Memory B cell (primary cell): ENCODE measurements at regions not wholly inside any gene's neighbourhood (a gene's known extent, or its start where the extent isn't known, plus 50 kb on each side); places are given as distances from the start of the nearest gene placed in this dataset.
"Not testable (repeated sequence)": the region's sequence is repeated elsewhere in the genome, so short reads cannot be mapped to it uniquely, and the experiment has no call there.

ENCODE experiments used
- ATAC-seq: fragments of 150-1000 bp; cut with Tn5 transposase; 2 replicates; pipeline ENCODE4 v1.10.0; 2021; ENCODE audit warnings: low read depth, mild to moderate bottlenecking, moderate library complexity
- DNase-seq, 2 donors: peaks; one replicate each; pipeline ENCODE4 v3.0.0; 2022; ENCODE audit warnings: low spot score in 2 of 2
- H3K27ac Mint-ChIP-seq: one replicate; pipeline ENCODE4 v1.8.0; 2022; ENCODE audit warnings: mild to moderate bottlenecking, moderate library complexity, mixed read lengths
- H3K27me3 Mint-ChIP-seq: one replicate; pipeline ENCODE4 v1.8.0; 2022; ENCODE audit warnings: mixed read lengths
- H3K36me3 Mint-ChIP-seq: one replicate; pipeline ENCODE4 v1.8.0; 2022; ENCODE audit warnings: mild to moderate bottlenecking, mixed read lengths
- H3K4me1 Mint-ChIP-seq: one replicate; pipeline ENCODE4 v1.8.0; 2022; ENCODE audit warnings: mixed read lengths
- H3K4me3 Mint-ChIP-seq: one replicate; pipeline ENCODE4 v1.8.0; 2022; ENCODE audit warnings: mild to moderate bottlenecking, moderate library complexity, mixed read lengths
- H3K9me3 Mint-ChIP-seq: one replicate; pipeline ENCODE4 v1.8.0; 2022; ENCODE audit warnings: mixed read lengths

DNA sequence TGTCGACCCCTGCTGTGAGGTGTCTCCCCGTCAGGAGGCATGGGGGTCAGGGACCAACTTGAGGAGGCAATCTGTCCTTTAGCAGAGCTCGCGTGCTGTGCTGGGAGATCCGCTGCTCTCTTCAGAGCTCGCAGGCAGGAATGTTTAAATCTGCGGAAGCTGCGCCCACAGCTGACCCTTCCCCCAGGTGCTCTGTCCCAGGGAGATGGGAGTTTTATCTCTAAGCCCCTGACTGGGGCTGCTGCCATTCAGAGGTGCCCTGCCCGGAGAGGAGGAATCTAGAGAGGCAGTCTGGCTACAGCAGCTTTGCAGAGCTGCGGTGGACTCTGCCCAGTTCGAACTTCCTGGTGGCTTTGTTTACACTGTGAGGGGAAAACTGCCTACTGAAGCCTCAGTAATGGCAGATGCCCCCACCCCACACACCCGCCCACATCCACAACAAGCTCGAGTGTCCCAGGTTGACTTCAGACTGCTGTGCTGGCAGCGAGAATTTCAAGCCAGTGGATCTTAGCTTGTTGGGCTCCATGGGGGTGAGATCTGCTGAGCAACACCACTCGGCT lies 133.1 kb downstream of the CENPC start:
- DNase-seq, H3K27me3 Mint-ChIP-seq, H3K27ac Mint-ChIP-seq, H3K4me3 Mint-ChIP-seq, H3K4me1 Mint-ChIP-seq, H3K36me3 Mint-ChIP-seq, ATAC-seq: not testable (repeated sequence)
- peaks cover 18% of the 10 kb centered on the region for H3K9me3 Mint-ChIP-seq

DNA sequence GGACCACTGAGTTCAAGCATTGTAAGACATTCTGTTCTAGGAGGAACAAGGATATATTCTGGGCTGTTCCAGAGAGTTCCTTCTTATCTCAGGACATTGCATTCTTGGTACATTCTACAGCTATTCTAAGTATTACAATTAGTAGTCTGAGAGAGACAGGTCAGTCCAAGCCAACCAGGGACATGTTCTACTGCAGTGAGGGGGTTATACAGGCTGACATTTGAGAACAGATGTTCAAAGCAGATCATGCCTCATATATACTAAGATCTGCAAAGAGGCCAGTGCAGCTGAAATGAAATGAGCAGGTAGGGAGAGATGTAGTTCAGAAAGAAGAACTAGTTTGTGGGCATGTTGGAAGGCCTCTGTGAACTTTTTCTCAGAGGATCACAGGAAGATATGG lies 142.0 kb downstream of the CENPC start:
- Mint-ChIP-seq H3K36me3 (no peaks in the 10 kb centered on the region), H3K4me3 (no peak overlapping the region), H3K27ac (no peak overlapping the region), H3K27me3 (no peaks in the 10 kb centered on the region), H3K9me3 (peaks cover 4% of the 10 kb centered on the region), H3K4me1 (no peaks in the 10 kb centered on the region)
- ATAC-seq, result no peak
- DNase-seq, result no peak

DNA sequence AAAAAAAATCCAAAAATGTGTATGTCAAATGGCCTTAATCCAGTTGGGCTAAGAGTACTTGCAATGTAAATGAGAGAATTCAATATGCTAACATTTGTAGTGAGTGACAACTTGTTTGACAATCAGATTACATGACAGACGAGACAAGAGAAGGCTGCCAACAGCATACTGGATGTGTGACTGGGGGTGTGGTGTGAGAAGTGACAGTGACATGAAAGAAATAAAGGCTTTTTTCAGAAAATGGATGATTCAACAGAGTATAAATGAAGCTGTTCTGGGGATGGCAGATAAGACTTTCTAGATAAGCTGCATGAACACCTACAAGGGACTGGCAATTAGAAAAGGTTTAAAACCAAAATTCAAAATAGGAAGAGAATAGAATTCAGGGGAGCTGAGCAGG lies 143.4 kb downstream of the CENPC start:
- Mint-ChIP-seq H3K27ac (no peak overlapping the region), H3K27me3 (no peaks in the 10 kb centered on the region), H3K36me3 (no peaks in the 10 kb centered on the region), H3K4me3 (no peak overlapping the region), H3K9me3 (peaks cover 1% of the 10 kb centered on the region), H3K4me1 (no peaks in the 10 kb centered on the region)
- no peak for DNase-seq
- no peak for ATAC-seq

DNA sequence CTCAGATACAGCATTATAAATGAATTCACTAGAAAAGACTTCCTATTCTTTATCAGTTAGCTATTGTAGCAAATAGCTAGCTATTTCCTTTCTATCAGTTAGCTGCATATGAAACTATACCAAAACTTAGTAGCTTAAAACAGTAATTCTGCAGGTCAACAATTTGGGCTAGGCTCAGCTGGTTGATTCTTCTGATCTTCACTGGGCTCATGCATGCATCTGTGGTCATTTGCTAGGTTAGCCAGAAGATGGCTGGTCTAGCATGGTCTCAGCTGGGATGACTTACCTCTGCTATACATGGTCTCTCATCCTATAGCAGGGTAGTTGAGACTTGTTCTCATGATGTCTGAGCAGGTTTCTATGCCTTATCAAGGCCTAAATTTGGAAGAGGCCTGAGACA lies 147.4 kb downstream of the CENPC start:
- H3K36me3 Mint-ChIP-seq, result no peaks in the 10 kb centered on the region
- no peak overlapping the region for H3K4me3 Mint-ChIP-seq
- no peaks in the 10 kb centered on the region for H3K9me3 Mint-ChIP-seq
- H3K4me1 Mint-ChIP-seq, result no peaks in the 10 kb centered on the region
- no peak for ATAC-seq
- no peak for DNase-seq
- no peak overlapping the region for H3K27ac Mint-ChIP-seq
- H3K27me3 Mint-ChIP-seq, result no peaks in the 10 kb centered on the region

DNA sequence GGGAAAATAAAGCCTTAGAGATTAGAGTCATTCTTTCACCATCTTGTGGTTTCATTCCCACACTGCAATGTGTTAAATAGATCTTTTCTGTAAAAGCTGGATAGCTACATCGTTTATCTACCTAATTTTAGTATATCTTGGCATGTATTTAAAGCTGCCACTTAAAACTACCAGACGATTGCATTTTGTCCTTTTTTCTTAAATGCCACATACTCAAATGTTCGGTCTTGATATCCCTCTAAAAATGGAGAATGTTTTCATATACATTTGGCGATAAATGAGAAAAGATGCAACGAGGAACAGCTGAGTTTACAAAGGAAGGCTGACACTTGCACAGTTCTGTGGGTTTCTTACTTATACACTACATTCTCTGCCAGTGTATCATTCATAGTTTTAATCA lies 148.3 kb downstream of the CENPC start:
- H3K4me1 Mint-ChIP-seq, result no peaks in the 10 kb centered on the region
- H3K27me3 Mint-ChIP-seq, result no peaks in the 10 kb centered on the region

DNA sequence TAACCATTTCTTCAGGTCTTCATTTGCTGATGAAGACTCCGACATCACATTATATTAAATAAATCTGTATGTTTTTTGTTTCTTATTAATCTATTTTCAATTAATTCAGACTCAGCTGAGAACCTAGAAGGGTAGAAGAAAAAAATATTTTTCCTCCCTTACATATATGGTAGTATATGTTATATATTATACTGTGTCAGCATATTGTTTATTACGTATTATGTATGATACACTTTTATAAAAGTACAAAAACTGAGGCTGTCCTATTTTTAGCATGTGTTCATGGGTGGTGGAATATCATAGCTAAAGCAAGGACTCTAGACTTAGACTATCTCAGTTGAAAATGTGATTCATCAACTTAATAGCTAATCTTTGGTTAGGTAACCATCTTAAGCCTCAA lies 149.3 kb downstream of the CENPC start:
- Mint-ChIP-seq H3K4me3 (no peak overlapping the region), H3K27ac (no peak overlapping the region), H3K4me1 (no peaks in the 10 kb centered on the region), H3K9me3 (no peaks in the 10 kb centered on the region), H3K36me3 (no peaks in the 10 kb centered on the region), H3K27me3 (no peaks in the 10 kb centered on the region)
- no peak for ATAC-seq
- DNase-seq, result no peak

More for the DNA sequence above, 148.3 kb downstream of the CENPC start:
- H3K27ac Mint-ChIP-seq, result no peak overlapping the region
- DNase-seq (no peak), ATAC-seq (no peak)
- H3K4me3 Mint-ChIP-seq, result no peak overlapping the region
- no peaks in the 10 kb centered on the region for H3K9me3 Mint-ChIP-seq
- no peaks in the 10 kb centered on the region for H3K36me3 Mint-ChIP-seq

DNA sequence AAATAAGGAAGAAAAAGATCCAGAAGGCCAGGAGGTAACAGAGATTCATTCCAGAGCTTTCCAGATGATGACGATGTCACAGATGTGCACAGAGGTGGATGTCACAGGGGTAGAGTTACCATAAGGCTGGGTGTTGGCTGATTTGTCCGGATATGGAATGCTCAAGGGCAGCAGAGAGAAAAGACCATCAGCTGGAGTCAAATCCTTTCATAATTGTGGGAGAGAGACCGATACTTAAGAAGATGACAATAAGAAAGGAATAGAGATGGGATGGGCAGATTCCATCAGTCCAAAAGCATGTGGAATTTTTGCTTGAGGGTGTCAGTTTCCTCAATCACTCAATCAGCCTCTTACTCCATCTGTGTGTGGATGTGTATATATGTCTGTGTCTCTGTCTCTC lies 150.4 kb downstream of the CENPC start:
- no peak for DNase-seq

DNA sequence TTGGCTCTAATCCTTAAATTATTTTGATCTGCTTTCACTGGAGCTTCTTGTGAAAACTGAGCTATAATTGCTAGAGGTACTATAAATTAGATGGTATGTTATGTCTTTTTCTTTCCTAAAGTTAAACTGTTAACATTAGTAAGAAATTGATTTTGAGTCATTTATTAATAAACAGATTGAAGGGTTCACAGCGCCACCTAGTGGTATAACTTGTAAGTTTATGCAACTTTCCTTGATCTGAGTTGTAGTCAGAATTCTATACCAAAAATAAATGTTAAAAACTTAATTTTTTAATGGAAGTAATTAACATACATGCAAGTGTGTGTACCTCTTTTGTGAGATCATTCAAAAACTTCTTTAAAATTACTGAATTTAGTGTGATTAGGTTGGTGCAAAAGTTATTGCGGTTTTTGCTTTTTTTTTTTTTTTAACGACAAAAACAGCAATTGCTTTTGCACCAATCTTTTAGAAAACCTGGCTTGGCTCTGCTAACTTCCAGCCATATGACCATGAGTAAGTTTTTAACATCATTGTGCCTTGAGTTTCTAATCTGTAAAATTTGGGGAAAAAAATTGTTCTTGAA lies 151.5 kb downstream of the CENPC start:
- no peak for ATAC-seq
- Mint-ChIP-seq H3K9me3 (no peaks in the 10 kb centered on the region), H3K36me3 (no peaks in the 10 kb centered on the region), H3K4me3 (no peak overlapping the region), H3K4me1 (no peaks in the 10 kb centered on the region), H3K27me3 (peaks cover 1% of the 10 kb centered on the region), H3K27ac (no peak overlapping the region)
- peak in 1 of 2 donors; percentile 20 for DNase-seq

More for the DNA sequence above, 150.4 kb downstream of the CENPC start:
- Mint-ChIP-seq H3K36me3 (no peaks in the 10 kb centered on the region), H3K27me3 (no peaks in the 10 kb centered on the region), H3K9me3 (no peaks in the 10 kb centered on the region), H3K4me1 (no peaks in the 10 kb centered on the region), H3K27ac (no peak overlapping the region), H3K4me3 (no peak overlapping the region)
- ATAC-seq, result no peak

DNA sequence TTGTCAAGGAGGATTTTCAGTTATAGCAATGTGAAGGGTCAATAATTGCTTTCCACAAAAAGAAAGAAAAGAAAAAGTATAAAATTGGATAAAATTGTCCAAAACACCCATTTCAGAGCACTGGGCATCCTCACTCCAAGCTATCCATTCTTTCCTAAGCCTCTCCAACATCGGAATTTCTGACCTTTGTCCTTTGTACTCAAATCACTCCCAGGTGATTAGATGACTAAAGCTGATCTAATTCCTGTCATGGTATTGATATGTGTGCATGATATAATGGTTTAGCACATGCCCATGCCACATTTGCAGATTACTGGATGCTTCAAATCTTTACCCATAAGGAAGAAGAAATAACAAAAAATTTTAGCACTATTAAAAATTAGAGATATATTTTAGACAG lies 152.3 kb downstream of the CENPC start:
- Mint-ChIP-seq H3K27ac (no peak overlapping the region), H3K36me3 (no peaks in the 10 kb centered on the region), H3K4me1 (no peaks in the 10 kb centered on the region), H3K9me3 (no peaks in the 10 kb centered on the region), H3K27me3 (peaks cover 1% of the 10 kb centered on the region), H3K4me3 (no peak overlapping the region)
- ATAC-seq (no peak), DNase-seq (no peak)

DNA sequence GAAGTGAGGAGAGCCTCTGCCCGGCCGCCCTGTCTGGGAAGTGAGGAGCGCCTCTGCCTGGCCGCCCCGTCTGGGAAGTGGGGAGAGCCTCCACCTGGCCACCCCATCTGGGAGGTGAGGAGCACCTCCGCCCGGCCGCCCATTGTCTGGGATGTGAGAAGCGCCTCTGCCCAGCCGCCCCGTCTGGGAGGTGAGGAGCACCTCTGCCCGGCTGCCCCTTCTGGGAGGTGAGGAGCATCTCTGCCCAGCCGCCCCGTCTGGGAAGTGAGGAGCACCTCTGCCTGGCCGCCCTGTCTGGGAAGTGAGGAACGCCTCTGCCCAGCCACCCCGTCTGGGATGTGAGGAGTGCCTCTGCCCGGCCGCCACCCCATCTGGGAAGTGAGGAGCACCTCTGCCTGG lies 163.9 kb downstream of the CENPC start:
- not testable (repeated sequence) for H3K4me1 Mint-ChIP-seq, ATAC-seq, DNase-seq, H3K9me3 Mint-ChIP-seq, H3K4me3 Mint-ChIP-seq, H3K36me3 Mint-ChIP-seq, H3K27ac Mint-ChIP-seq, H3K27me3 Mint-ChIP-seq

DNA sequence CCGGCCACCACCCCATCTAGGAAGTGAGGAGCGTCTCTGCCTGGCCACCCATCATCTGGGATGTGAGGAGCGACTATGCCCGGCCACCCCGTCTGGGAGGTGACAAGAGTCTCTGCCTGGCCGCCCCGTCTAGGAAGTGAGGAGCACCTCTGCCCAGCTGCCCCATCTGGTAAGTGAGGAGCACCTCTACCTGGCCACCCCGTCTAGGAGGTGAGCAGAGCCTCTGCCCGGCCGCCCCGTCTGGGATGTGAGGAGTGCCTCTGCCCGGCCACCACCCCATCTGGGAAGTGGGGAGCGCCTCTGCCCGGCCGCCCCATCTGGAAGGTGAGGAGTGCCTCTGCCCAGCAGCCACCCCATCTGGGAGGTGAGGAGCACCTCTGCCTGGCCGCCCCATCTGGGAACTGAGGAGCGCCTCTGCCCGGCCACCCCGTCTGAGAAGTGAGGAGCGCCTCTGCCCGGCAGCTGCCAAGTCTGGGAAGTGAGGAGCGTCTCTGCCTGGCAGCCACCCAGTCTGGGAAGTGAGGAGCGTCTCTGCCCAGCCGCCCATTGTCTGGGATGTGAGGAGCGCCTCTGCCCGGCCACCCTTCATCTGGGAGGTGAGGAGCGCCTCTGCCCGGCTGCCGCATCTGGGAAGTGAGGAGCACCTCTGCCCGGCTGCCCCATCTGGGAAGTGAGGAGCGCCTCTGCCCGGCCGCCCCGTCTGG lies 164.4 kb downstream of the CENPC start:
- not testable (repeated sequence) for H3K27me3 Mint-ChIP-seq, H3K36me3 Mint-ChIP-seq, H3K9me3 Mint-ChIP-seq, H3K4me1 Mint-ChIP-seq, ATAC-seq, H3K27ac Mint-ChIP-seq, DNase-seq, H3K4me3 Mint-ChIP-seq

DNA sequence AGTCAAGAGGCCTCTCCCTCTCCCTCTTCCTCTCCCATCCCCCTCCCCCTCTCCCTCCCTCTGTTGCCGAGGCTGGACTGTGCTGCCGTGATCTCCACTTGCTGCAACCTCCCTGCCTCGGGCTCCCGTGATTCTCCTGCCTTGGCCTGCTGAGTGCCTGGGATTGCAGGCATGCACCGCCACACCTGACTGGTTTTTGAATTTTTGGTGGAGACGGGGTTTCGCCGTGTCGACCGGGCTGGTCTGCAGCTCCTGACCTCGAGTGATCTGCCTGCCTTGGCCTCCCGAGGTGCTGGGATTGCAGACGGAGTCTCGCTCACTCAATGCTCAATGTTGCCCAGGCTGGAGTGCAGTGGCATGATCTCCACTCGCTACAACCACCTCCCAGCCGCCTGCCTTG lies 165.1 kb downstream of the CENPC start:
- DNase-seq, result no peak
- Mint-ChIP-seq H3K36me3 (no peaks in the 10 kb centered on the region), H3K4me3 (no peak overlapping the region)

DNA sequence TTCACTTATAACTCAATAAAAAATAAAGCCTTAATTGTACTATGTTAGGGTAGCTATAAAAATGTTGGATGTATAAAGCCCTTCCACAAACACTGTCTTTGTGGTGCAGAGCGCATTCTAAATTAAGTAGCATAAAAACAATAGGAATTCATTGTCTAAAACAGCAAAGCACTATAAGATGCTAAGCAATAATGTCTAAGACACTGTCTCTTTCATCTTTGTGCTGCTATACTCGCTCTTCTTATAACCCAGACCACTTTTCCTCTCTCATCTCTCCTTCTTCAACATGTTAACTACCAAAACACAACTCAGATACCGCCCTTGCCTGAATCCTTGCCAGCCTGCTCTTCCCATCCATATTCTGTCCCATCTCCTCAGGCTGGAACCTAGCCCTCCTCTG lies 170.0 kb downstream of the CENPC start:
- Mint-ChIP-seq H3K4me1 (no peaks in the 10 kb centered on the region), H3K27me3 (peaks cover 4% of the 10 kb centered on the region), H3K9me3 (no peaks in the 10 kb centered on the region), H3K4me3 (no peak overlapping the region), H3K36me3 (no peaks in the 10 kb centered on the region), H3K27ac (no peak overlapping the region)
- ATAC-seq (no peak), DNase-seq (no peak)

More for the DNA sequence above, 165.1 kb downstream of the CENPC start:
- Mint-ChIP-seq H3K4me1 (no peaks in the 10 kb centered on the region), H3K27ac (no peak overlapping the region), H3K27me3 (peaks cover 1% of the 10 kb centered on the region), H3K9me3 (no peaks in the 10 kb centered on the region)
- ATAC-seq, result no peak

DNA sequence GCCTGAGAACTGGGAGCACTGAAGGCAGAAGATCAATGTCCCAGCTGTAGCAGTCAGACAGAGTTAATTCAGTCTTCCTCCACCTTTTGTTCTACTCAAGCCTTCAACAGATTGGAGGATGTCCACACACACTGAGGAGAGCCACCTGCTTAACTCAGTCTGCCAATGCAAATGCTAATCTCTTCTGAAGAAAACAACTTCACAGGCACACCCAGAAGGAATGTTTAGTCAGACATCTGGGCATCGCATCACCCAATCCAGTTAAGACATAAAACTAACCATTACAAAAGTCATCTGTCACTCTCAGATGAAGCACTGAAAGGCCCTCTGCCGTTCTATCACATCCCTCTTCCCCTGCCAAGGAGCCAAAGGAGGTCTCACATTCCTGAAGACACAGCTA lies 173.7 kb downstream of the CENPC start:
- no peak overlapping the region for H3K4me3 Mint-ChIP-seq
- no peaks in the 10 kb centered on the region for H3K36me3 Mint-ChIP-seq
- H3K4me1 Mint-ChIP-seq, result no peaks in the 10 kb centered on the region
- H3K27ac Mint-ChIP-seq, result no peak overlapping the region
- H3K9me3 Mint-ChIP-seq, result no peaks in the 10 kb centered on the region
- H3K27me3 Mint-ChIP-seq, result peaks cover 7% of the 10 kb centered on the region
- ATAC-seq (no peak), DNase-seq (no peak)
